ENCODE measurements at regions not wholly inside any gene's neighbourhood (a gene's known extent, or its start where the extent isn't known, plus 50 kb on each side); places are given as distances from the start of the nearest gene placed in this dataset.

GRCh38 chr11:19448651-19449050 lies 207.9 kb upstream of the E2F8 start:
- TF ChIP-seq YY1 (IDR thresholded peaks at IDR 0.05; ENCODE audit: insufficient read depth, insufficient read length) (no peak), SUZ12 (IDR thresholded peaks at IDR 0.05; ENCODE audit: extremely low read depth, insufficient read depth, insufficient read length) (no peak), ZNF274 (IDR thresholded peaks at IDR 0.05; ENCODE audit: low read depth, low read length) (no peak)
- no peak overlapping the region for H3K4me3 ChIP-seq (ENCODE audit: insufficient read length, low read depth)
- no peak overlapping the region for H3K9ac ChIP-seq (ENCODE audit: insufficient read length, low read depth)

GRCh38 chr11:19447150-19447566 lies 206.4 kb upstream of the E2F8 start:
- H3K9me3 ChIP-seq (ENCODE audit: insufficient read depth, low read length): no peaks in the 10 kb centered on the region
- TF ChIP-seq YY1 (IDR thresholded peaks at IDR 0.05; ENCODE audit: insufficient read depth, insufficient read length) (no peak), ZNF274 (IDR thresholded peaks at IDR 0.05; ENCODE audit: low read depth, low read length) (no peak), SUZ12 (IDR thresholded peaks at IDR 0.05; ENCODE audit: extremely low read depth, insufficient read depth, insufficient read length) (no peak)
- no peaks in the 10 kb centered on the region for H3K4me1 ChIP-seq (ENCODE audit: insufficient read depth, insufficient read length)
- H3K4me3 ChIP-seq (ENCODE audit: insufficient read length, low read depth): no peak overlapping the region
- no peaks in the 10 kb centered on the region for H3K27me3 ChIP-seq (ENCODE audit: insufficient read depth, insufficient read length)
- DNase-seq (ENCODE audit: low read depth, low spot score): no peak
- no peaks in the 10 kb centered on the region for H3K36me3 ChIP-seq (ENCODE audit: insufficient read depth, insufficient read length, low read length)
- no peak overlapping the region for H3K9ac ChIP-seq (ENCODE audit: insufficient read length, low read depth)

More at GRCh38 chr11:19448651-19449050, 207.9 kb upstream of the E2F8 start:
- Histone ChIP-seq H3K4me1 (ENCODE audit: insufficient read depth, insufficient read length) (no peaks in the 10 kb centered on the region), H3K36me3 (ENCODE audit: insufficient read depth, insufficient read length, low read length) (no peaks in the 10 kb centered on the region), H3K27me3 (ENCODE audit: insufficient read depth, insufficient read length) (no peaks in the 10 kb centered on the region), H3K9me3 (ENCODE audit: insufficient read depth, low read length) (no peaks in the 10 kb centered on the region)
- DNase-seq (ENCODE audit: low read depth, low spot score): no peak

- Histone ChIP-seq H3K4me1 (ENCODE audit: insufficient read depth, insufficient read length) (no peaks in the 10 kb centered on the region), H3K27me3 (ENCODE audit: insufficient read depth, insufficient read length) (no peaks in the 10 kb centered on the region), H3K4me3 (ENCODE audit: insufficient read length, low read depth) (no peak overlapping the region), H3K36me3 (ENCODE audit: insufficient read depth, insufficient read length, low read length) (no peaks in the 10 kb centered on the region), H3K9ac (ENCODE audit: insufficient read length, low read depth) (no peak overlapping the region), H3K9me3 (ENCODE audit: insufficient read depth, low read length) (no peaks in the 10 kb centered on the region)
- no peak for DNase-seq (ENCODE audit: low read depth, low spot score)
- TF ChIP-seq SUZ12 (IDR thresholded peaks at IDR 0.05; ENCODE audit: extremely low read depth, insufficient read depth, insufficient read length): no peak
- TF ChIP-seq YY1 (IDR thresholded peaks at IDR 0.05; ENCODE audit: insufficient read depth, insufficient read length): no peak
- TF ChIP-seq ZNF274 (IDR thresholded peaks at IDR 0.05; ENCODE audit: low read depth, low read length): no peak
Measured at GRCh38 chr11:19445771-19446170, 205.0 kb upstream of the E2F8 start.

- DNase-seq (ENCODE audit: low read depth, low spot score): no peak
- H3K9ac ChIP-seq (ENCODE audit: insufficient read length, low read depth): no peak overlapping the region
- no peak overlapping the region for H3K4me3 ChIP-seq (ENCODE audit: insufficient read length, low read depth)
- TF ChIP-seq ZNF274 (IDR thresholded peaks at IDR 0.05; ENCODE audit: low read depth, low read length) (no peak), YY1 (IDR thresholded peaks at IDR 0.05; ENCODE audit: insufficient read depth, insufficient read length) (no peak), SUZ12 (IDR thresholded peaks at IDR 0.05; ENCODE audit: extremely low read depth, insufficient read depth, insufficient read length) (no peak)
- no peaks in the 10 kb centered on the region for H3K36me3 ChIP-seq (ENCODE audit: insufficient read depth, insufficient read length, low read length)
- no peaks in the 10 kb centered on the region for H3K9me3 ChIP-seq (ENCODE audit: insufficient read depth, low read length)
- H3K4me1 ChIP-seq (ENCODE audit: insufficient read depth, insufficient read length): no peaks in the 10 kb centered on the region
- no peaks in the 10 kb centered on the region for H3K27me3 ChIP-seq (ENCODE audit: insufficient read depth, insufficient read length)
Measured at GRCh38 chr11:19444231-19444630, 203.5 kb upstream of the E2F8 start.

- Histone ChIP-seq H3K9ac (ENCODE audit: insufficient read length, low read depth) (no peak overlapping the region), H3K4me3 (ENCODE audit: insufficient read length, low read depth) (no peak overlapping the region), H3K36me3 (ENCODE audit: insufficient read depth, insufficient read length, low read length) (no peaks in the 10 kb centered on the region), H3K4me1 (ENCODE audit: insufficient read depth, insufficient read length) (no peaks in the 10 kb centered on the region), H3K9me3 (ENCODE audit: insufficient read depth, low read length) (no peaks in the 10 kb centered on the region), H3K27me3 (ENCODE audit: insufficient read depth, insufficient read length) (no peaks in the 10 kb centered on the region)
- no peak for DNase-seq (ENCODE audit: low read depth, low spot score)
- TF ChIP-seq SUZ12 (IDR thresholded peaks at IDR 0.05; ENCODE audit: extremely low read depth, insufficient read depth, insufficient read length) (no peak), ZNF274 (IDR thresholded peaks at IDR 0.05; ENCODE audit: low read depth, low read length) (no peak), YY1 (IDR thresholded peaks at IDR 0.05; ENCODE audit: insufficient read depth, insufficient read length) (no peak)
Measured at GRCh38 chr11:19442554-19442910, 201.8 kb upstream of the E2F8 start.

- Histone ChIP-seq H3K4me3 (ENCODE audit: insufficient read length, low read depth) (no peak overlapping the region), H3K27me3 (ENCODE audit: insufficient read depth, insufficient read length) (no peaks in the 10 kb centered on the region), H3K36me3 (ENCODE audit: insufficient read depth, insufficient read length, low read length) (no peaks in the 10 kb centered on the region), H3K9me3 (ENCODE audit: insufficient read depth, low read length) (no peaks in the 10 kb centered on the region), H3K4me1 (ENCODE audit: insufficient read depth, insufficient read length) (no peaks in the 10 kb centered on the region), H3K9ac (ENCODE audit: insufficient read length, low read depth) (no peak overlapping the region)
- DNase-seq (ENCODE audit: low read depth, low spot score): no peak
- no peak for TF ChIP-seq SUZ12 (IDR thresholded peaks at IDR 0.05; ENCODE audit: extremely low read depth, insufficient read depth, insufficient read length)
- no peak for TF ChIP-seq YY1 (IDR thresholded peaks at IDR 0.05; ENCODE audit: insufficient read depth, insufficient read length)
- TF ChIP-seq ZNF274 (IDR thresholded peaks at IDR 0.05; ENCODE audit: low read depth, low read length): no peak
Measured at GRCh38 chr11:19441752-19442553, 201.2 kb upstream of the E2F8 start.

- H3K36me3 ChIP-seq (ENCODE audit: insufficient read depth, insufficient read length, low read length): no peaks in the 10 kb centered on the region
- no peaks in the 10 kb centered on the region for H3K4me1 ChIP-seq (ENCODE audit: insufficient read depth, insufficient read length)
- H3K9me3 ChIP-seq (ENCODE audit: insufficient read depth, low read length): no peaks in the 10 kb centered on the region
- H3K27me3 ChIP-seq (ENCODE audit: insufficient read depth, insufficient read length): no peaks in the 10 kb centered on the region
- no peak overlapping the region for H3K9ac ChIP-seq (ENCODE audit: insufficient read length, low read depth)
- no peak overlapping the region for H3K4me3 ChIP-seq (ENCODE audit: insufficient read length, low read depth)
- TF ChIP-seq YY1 (IDR thresholded peaks at IDR 0.05; ENCODE audit: insufficient read depth, insufficient read length) (no peak), ZNF274 (IDR thresholded peaks at IDR 0.05; ENCODE audit: low read depth, low read length) (no peak), SUZ12 (IDR thresholded peaks at IDR 0.05; ENCODE audit: extremely low read depth, insufficient read depth, insufficient read length) (no peak)
- no peak for DNase-seq (ENCODE audit: low read depth, low spot score)
Measured at GRCh38 chr11:19441288-19441687, 200.5 kb upstream of the E2F8 start.
